ENCODE measurements at regions not wholly inside any gene's neighbourhood (a gene's known extent, or its start where the extent isn't known, plus 50 kb on each side); places are given as distances from the start of the nearest gene placed in this dataset.

DNA sequence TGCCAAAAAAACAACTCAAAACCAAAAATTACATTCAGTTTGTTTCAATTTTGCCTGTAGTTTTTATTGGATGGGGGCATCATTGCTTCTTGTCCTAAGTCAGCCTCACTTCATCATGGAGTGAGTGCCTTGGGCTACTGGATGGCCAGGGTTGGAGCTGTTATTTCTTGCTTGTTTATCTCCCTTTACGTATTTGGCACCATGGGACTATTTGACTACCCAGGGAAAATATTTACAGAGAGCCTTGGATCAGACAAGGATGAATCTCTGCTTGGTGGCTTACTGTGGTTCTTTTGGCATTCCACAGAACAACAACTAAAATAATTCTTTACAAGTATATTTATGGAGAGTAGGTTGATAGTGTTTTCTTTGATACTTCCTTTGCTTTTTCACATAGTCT, 160.8 kb upstream of the SEL1L start:
- no peaks in the 10 kb centered on the region for H3K9me2 ChIP-seq (replicated peaks; ENCODE audit: insufficient read depth)
- H3K4me3 ChIP-seq, result no peak overlapping the region
- no peaks in the 10 kb centered on the region for H4K20me1 ChIP-seq (ENCODE audit: insufficient read depth, poor library complexity, severe bottlenecking)
- no peak for DNase-seq (ENCODE audit: low spot score)
- H3K79me2 ChIP-seq, result no peaks in the 10 kb centered on the region
- no peaks in the 10 kb centered on the region for H3K27me3 ChIP-seq
- no peaks in the 10 kb centered on the region for H3K4me1 ChIP-seq (ENCODE audit: insufficient read depth)
- no peaks in the 10 kb centered on the region for H3K36me3 ChIP-seq (replicated peaks; ENCODE audit: insufficient read depth, low read depth)
- no peaks in the 10 kb centered on the region for H3K9me3 ChIP-seq (ENCODE audit: low read depth)
- no peak overlapping the region for H3K27ac ChIP-seq
- TF ChIP-seq, protein P1, sequence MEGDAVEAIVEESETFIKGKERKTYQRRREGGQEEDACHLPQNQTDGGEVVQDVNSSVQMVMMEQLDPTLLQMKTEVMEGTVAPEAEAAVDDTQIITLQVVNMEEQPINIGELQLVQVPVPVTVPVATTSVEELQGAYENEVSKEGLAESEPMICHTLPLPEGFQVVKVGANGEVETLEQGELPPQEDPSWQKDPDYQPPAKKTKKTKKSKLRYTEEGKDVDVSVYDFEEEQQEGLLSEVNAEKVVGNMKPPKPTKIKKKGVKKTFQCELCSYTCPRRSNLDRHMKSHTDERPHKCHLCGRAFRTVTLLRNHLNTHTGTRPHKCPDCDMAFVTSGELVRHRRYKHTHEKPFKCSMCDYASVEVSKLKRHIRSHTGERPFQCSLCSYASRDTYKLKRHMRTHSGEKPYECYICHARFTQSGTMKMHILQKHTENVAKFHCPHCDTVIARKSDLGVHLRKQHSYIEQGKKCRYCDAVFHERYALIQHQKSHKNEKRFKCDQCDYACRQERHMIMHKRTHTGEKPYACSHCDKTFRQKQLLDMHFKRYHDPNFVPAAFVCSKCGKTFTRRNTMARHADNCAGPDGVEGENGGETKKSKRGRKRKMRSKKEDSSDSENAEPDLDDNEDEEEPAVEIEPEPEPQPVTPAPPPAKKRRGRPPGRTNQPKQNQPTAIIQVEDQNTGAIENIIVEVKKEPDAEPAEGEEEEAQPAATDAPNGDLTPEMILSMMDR (IDR thresholded peaks at IDR 0.05; ENCODE audit: poor library complexity), result no peak
- no peak for TF ChIP-seq EZH2phosphoT487 (IDR thresholded peaks at IDR 0.05; ENCODE audit: low read depth, severe bottlenecking, unreplicated experiment)
- no peak for TF ChIP-seq EZH2 (IDR thresholded peaks at IDR 0.05; ENCODE audit: borderline replicate concordance)
- no peak overlapping the region for H3K4me2 ChIP-seq
- H2AFZ ChIP-seq, result no peak overlapping the region
- 54% methylated on average over 1 of the region's 1 CpG for WGBS (ENCODE audit: low lambda C conversion rate, missing lambda C conversion rate)

DNA sequence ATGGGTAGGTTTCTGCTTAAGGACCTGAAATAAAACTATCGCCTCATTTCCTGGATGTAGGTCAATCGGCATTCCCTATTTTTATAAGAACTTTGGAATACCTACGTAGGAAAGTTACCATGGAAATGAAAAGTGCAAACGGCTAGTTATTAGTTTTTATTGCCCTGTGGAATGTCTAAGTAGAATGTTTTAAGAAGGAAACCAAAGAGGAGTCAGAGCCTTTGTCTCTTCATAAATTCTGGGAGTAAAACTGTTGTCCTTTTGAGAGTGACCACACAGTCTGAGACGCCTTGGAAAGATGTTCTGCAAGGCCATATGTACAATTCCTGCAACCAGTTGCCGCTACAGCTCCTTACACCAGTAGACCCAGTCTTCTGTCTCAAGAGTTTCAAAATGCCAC, 176.0 kb upstream of the SEL1L start:
- H2AFZ ChIP-seq, result peak overlapping the region; percentile 15
- WGBS (ENCODE audit: low lambda C conversion rate, missing lambda C conversion rate), result 48% methylated on average over 6 of the region's 6 CpGs

DNA sequence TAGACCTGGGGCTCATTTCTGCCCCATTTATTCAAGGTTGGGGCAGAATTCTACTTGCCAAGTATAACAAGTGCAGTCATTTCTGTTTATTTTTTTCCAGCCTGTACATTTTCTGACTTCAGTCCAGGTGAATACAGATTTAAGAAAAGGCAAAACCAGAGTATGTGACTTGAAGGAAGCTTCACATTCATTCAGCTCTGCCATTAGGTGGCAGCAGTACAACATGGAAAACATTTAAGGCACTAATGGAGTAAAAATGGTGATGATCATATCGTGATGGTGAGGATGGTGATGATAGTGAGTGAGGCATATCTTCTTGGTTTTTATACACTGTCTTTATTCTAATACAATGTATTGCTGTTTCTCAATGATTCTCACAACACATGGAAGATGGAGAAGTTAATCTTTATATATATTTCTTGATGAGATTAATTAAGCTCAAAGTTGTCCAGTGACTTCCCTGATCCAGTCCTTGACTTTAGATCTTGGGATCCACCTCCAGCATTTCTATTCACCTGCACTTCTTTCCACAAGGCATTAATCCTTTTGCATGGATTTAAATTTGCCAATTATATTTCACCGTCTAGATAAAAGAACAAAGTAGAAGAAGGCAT, 176.7 kb upstream of the SEL1L start:
- peaks cover 7% of the 10 kb centered on the region for H3K4me1 ChIP-seq (ENCODE audit: insufficient read depth)
- H3K27me3 ChIP-seq, result no peaks in the 10 kb centered on the region
- peak; percentile 62 for DNase-seq (ENCODE audit: low spot score)
- H3K27ac ChIP-seq, result peak overlapping the region; percentile 10
- H2AFZ ChIP-seq, result no peak overlapping the region
- TF ChIP-seq EZH2phosphoT487 (IDR thresholded peaks at IDR 0.05; ENCODE audit: low read depth, severe bottlenecking, unreplicated experiment) (no peak), EZH2 (IDR thresholded peaks at IDR 0.05; ENCODE audit: borderline replicate concordance) (no peak)
- TF ChIP-seq, protein P1 (IDR thresholded peaks at IDR 0.05; ENCODE audit: poor library complexity), result peak; percentile 85
- no peak overlapping the region for H3K4me3 ChIP-seq
- no peaks in the 10 kb centered on the region for H3K9me2 ChIP-seq (replicated peaks; ENCODE audit: insufficient read depth)
- 47% methylated on average over 2 of the region's 2 CpGs for WGBS (ENCODE audit: low lambda C conversion rate, missing lambda C conversion rate)
- H3K9me3 ChIP-seq (ENCODE audit: low read depth), result no peaks in the 10 kb centered on the region
- H3K4me2 ChIP-seq, result peak overlapping the region; percentile 36
- no peaks in the 10 kb centered on the region for H3K79me2 ChIP-seq
- no peaks in the 10 kb centered on the region for H4K20me1 ChIP-seq (ENCODE audit: insufficient read depth, poor library complexity, severe bottlenecking)
- H3K36me3 ChIP-seq (replicated peaks; ENCODE audit: insufficient read depth, low read depth), result no peaks in the 10 kb centered on the region

More for the DNA sequence above, 176.0 kb upstream of the SEL1L start:
- Histone ChIP-seq H3K27me3 (no peaks in the 10 kb centered on the region), H3K4me2 (peak overlapping the region; percentile 36), H3K4me1 (ENCODE audit: insufficient read depth) (peaks cover 7% of the 10 kb centered on the region), H4K20me1 (ENCODE audit: insufficient read depth, poor library complexity, severe bottlenecking) (no peaks in the 10 kb centered on the region), H3K79me2 (no peaks in the 10 kb centered on the region), H3K9me3 (ENCODE audit: low read depth) (no peaks in the 10 kb centered on the region), H3K9me2 (replicated peaks; ENCODE audit: insufficient read depth) (no peaks in the 10 kb centered on the region), H3K4me3 (no peak overlapping the region), H3K27ac (peak overlapping the region; percentile 10), H3K36me3 (replicated peaks; ENCODE audit: insufficient read depth, low read depth) (no peaks in the 10 kb centered on the region)
- TF ChIP-seq, protein P1 (IDR thresholded peaks at IDR 0.05; ENCODE audit: poor library complexity), result no peak
- no peak for TF ChIP-seq EZH2 (IDR thresholded peaks at IDR 0.05; ENCODE audit: borderline replicate concordance)
- TF ChIP-seq EZH2phosphoT487 (IDR thresholded peaks at IDR 0.05; ENCODE audit: low read depth, severe bottlenecking, unreplicated experiment), result no peak
- no peak for DNase-seq (ENCODE audit: low spot score)
